K562 (cell line): ENCODE measurements at regions not wholly inside any gene's neighbourhood (a gene's known extent, or its start where the extent isn't known, plus 50 kb on each side); places are given as distances from the start of the nearest gene placed in this dataset.

ENCODE experiments used
- ATAC-seq: fragments of 200-7000 bp; cut with Tn5 transposase; 3 replicates; pipeline ENCODE4 v1.9.1; 2020; ENCODE audit warnings: moderate library complexity
- BruUV-seq: library from RNA; stranded (reverse); fragments of 400-500 nt; replicated peaks from 2 replicates; lab custom pipeline; 2021; lab: Mats Ljungman, UMichigan
- CTCF ChIA-PET: fragments of 300-600 bp; formaldehyde crosslinking; extraction: SDS; loops from one replicate; lab custom pipeline; 2021; ENCODE audit warnings: low intra/inter-chr PET ratio; lab: Yijun Ruan, JAX
- POLR2A ChIA-PET: fragments of 300-600, 350-650 bp; sonication (Branson Sonifier 250); formaldehyde crosslinking; extraction: SDS; loops from one replicate; lab custom pipeline; 2021; ENCODE audit warnings: antibody characterized with exemption, inconsistent platforms; lab: Yijun Ruan, JAX
- DNase-seq, 4 experiments: peaks; one replicate each; pipeline versions ENCODE4 v3.0.0 to v3.0.0-alpha.2; 2011 to 2018; ENCODE audit warnings: low spot score in 3 of 4, mixed read lengths in 3 of 4; ENCODE audit errors: extremely low read depth in 1 of 4
- FAIRE-seq: peaks from 2 replicates; lab custom pipeline; 2011; peaks lifted over from hg19 to GRCh38; lab: Jason Lieb, UNC
- H2AFZ ChIP-seq: 2 replicates; pipeline ENCODE4 v1.6.0; 2011; ENCODE audit warnings: low read depth, low read length, control low read depth, inconsistent platforms
- H3K27ac ChIP-seq: fragments of 200-600 bp; 3 replicates; pipeline ENCODE4 v1.8.0; 2011; ENCODE audit warnings: low read depth, mild to moderate bottlenecking, control low read depth, inconsistent platforms, low read length, moderate library complexity, mixed read lengths; ENCODE audit errors: extremely low read depth
- H3K27me3 ChIP-seq, 2 experiments: fragments of 300-600 bp in 1 of 2; 2 replicates in 1 of 2; 3 replicates in 1 of 2; pipeline versions ENCODE4 v1.6.0 to v1.8.0; 2011; ENCODE audit warnings: inconsistent platforms in 2 of 2, low read length in 2 of 2, mild to moderate bottlenecking in 1 of 2, mixed read lengths in 1 of 2, moderate library complexity in 1 of 2; ENCODE audit not compliant: control insufficient read depth in 2 of 2, insufficient read depth in 2 of 2
- H3K36me3 ChIP-seq: fragments of 300-600 bp; 3 replicates; pipeline ENCODE4 v1.8.0; 2011; ENCODE audit warnings: mild to moderate bottlenecking, low read length, inconsistent platforms; ENCODE audit not compliant: control insufficient read depth, insufficient read depth
- H3K4me1 ChIP-seq, 2 experiments: fragments of 200-600 bp in 1 of 2; replicated peaks in 1 of 2; 2 replicates in 1 of 2; 3 replicates in 1 of 2; pipeline versions ENCODE4 v1.5.1 to v1.8.0; 2011; ENCODE audit warnings: inconsistent platforms in 2 of 2, low read length in 2 of 2, mild to moderate bottlenecking in 1 of 2, mixed read lengths in 1 of 2, moderate library complexity in 1 of 2; ENCODE audit not compliant: control insufficient read depth in 2 of 2, insufficient read depth in 2 of 2
- H3K4me2 ChIP-seq: 2 replicates; pipeline ENCODE4 v1.6.1; 2011; ENCODE audit warnings: low read length, control low read depth, inconsistent platforms, mixed read lengths; ENCODE audit not compliant: insufficient read depth
- H3K4me3 ChIP-seq: fragments of 200-600 bp; sonication (generic), shearing (Covaris generic); 2 replicates; pipeline ENCODE4 v1.5.1; 2016; ENCODE audit warnings: control low read depth, inconsistent platforms
- H3K79me2 ChIP-seq: fragments of 200-600 bp; 3 replicates; pipeline ENCODE4 v1.8.0; 2011; ENCODE audit warnings: low read length, inconsistent platforms; ENCODE audit not compliant: control insufficient read depth, insufficient read depth
- H3K9ac ChIP-seq, 2 experiments: 2 replicates each; pipeline versions ENCODE4 v1.6.0 to v1.6.1; 2011; ENCODE audit warnings: low read depth in 2 of 2, low read length in 2 of 2, control low read depth in 1 of 2, inconsistent platforms in 1 of 2, mild to moderate bottlenecking in 1 of 2, mixed read lengths in 1 of 2; ENCODE audit not compliant: insufficient read depth in 1 of 2
- H3K9me1 ChIP-seq: one replicate; pipeline ENCODE4 v1.6.0; 2011; ENCODE audit warnings: inconsistent platforms, mild to moderate bottlenecking, low read length, moderate library complexity; ENCODE audit not compliant: control insufficient read depth, insufficient read depth
- H3K9me3 ChIP-seq: replicated peaks from 2 replicates; pipeline ENCODE4 v1.5.1; 2011; ENCODE audit warnings: low read depth, low read length, inconsistent platforms; ENCODE audit not compliant: control insufficient read depth, insufficient read depth
- H4K20me1 ChIP-seq: replicated peaks from 2 replicates; pipeline ENCODE4 v1.6.1; 2011; ENCODE audit warnings: low read length, inconsistent platforms, mixed read lengths; ENCODE audit not compliant: control insufficient read depth, insufficient read depth
- BCL6 ChIP-seq: fragments of 250-450 bp; sonication (Bioruptor Pico); IDR thresholded peaks from 2 replicates; pipeline ENCODE4 v1.4.0; 2020
- BRF2 ChIP-seq: IDR thresholded peaks from 3 replicates; pipeline ENCODE4 v1.6.1; 2011; ENCODE audit warnings: borderline replicate concordance, mild to moderate bottlenecking; ENCODE audit not compliant: insufficient read length, insufficient read depth
- FOXP1 ChIP-seq: sonication (generic); formaldehyde crosslinking; IDR thresholded peaks from 2 replicates; pipeline ENCODE4 v1.8.0; 2022; ENCODE audit warnings: mild to moderate bottlenecking, missing genetic modification reagents
- JUNB ChIP-seq: fragments of 450-650 bp; formaldehyde crosslinking; conservative IDR thresholded peaks from 2 replicates; pipeline ENCODE4 v1.4.0; 2020; ENCODE audit warnings: mild to moderate bottlenecking
- RBM25 ChIP-seq: fragments of 200-400 bp; formaldehyde crosslinking; IDR thresholded peaks from 2 replicates; pipeline ENCODE4 v1.6.1; 2018; ENCODE audit warnings: low read length, low read depth, moderate library complexity; ENCODE audit not compliant: severe bottlenecking
- WGBS: fragments of 100-300 bp; shearing (Covaris generic); methylation state at CpG from one replicate; pipeline ENCODE4 v1.1.6; 2016; ENCODE audit warnings: low coverage, mixed read lengths; ENCODE audit not compliant: insufficient coverage; ENCODE audit errors: missing lambda C conversion rate; 5-methylcytosine and 5-hydroxymethylcytosine counted together
- in situ Hi-C: fragments of 300-500 bp; cut with MboI; formaldehyde crosslinking; loops from 4 replicates; pipeline ENCODE4 v1.15.0; 2018; ENCODE audit warnings: inconsistent platforms, mixed read lengths
- intact Hi-C: fragments of 100-400 bp; cut with micrococcal nuclease; formaldehyde crosslinking; loops from 2 replicates; pipeline ENCODE4 v1.14.2; 2022
- TF ChIP-seq, protein P1 (sequence below): fragments of 450-650 bp; formaldehyde crosslinking; IDR thresholded peaks from 2 replicates; pipeline ENCODE4 v1.4.0; 2020; ENCODE audit warnings: mild to moderate bottlenecking
- TF ChIP-seq, protein P2 (sequence below): fragments of 250-450 bp; sonication (Bioruptor Pico); IDR thresholded peaks from 2 replicates; pipeline ENCODE4 v1.5.1; 2021; ENCODE audit warnings: mild to moderate bottlenecking

DNA sequence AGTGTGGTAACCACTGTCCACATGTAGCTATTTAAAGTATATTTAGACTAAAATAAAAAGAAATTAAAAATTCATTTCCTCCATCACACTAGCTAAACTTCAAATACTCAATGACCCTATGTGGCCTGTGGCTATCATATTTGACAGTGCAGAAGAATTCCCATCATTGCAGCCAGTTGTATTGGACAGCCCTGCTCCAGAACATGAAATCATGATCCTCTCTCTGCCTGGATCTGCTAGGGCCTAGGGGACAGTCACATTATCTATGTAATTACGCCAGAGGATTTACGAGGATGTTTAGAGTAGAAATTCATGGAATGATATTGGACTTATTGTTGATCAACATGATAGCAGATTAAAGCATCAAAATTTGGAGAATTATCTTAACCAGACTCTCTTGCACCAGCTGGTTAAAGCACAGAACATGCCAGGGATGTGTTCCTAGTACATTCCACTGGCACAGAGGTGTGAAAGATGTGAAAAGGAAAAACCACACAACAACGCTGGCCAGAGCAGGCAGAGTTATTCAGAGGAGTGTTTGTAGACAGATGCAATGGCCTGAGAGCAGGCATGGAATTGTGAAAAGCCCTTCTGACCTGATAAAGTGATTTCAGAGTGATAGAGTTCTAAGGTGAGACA lies 108.9 kb upstream of the STARD13 start:
- intact Hi-C loops (no loop called here), in situ Hi-C loops (no loop called here)
- no peak overlapping the region for H3K4me2 ChIP-seq
- TF ChIP-seq, protein P1, sequence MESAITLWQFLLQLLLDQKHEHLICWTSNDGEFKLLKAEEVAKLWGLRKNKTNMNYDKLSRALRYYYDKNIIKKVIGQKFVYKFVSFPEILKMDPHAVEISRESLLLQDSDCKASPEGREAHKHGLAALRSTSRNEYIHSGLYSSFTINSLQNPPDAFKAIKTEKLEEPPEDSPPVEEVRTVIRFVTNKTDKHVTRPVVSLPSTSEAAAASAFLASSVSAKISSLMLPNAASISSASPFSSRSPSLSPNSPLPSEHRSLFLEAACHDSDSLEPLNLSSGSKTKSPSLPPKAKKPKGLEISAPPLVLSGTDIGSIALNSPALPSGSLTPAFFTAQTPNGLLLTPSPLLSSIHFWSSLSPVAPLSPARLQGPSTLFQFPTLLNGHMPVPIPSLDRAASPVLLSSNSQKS (CRISPR knock-in tag), result no peak
- TF ChIP-seq BCL6 (no peak), RBM25 (no peak), FOXP1 (CRISPR knock-in tag) (no peak), JUNB (CRISPR knock-in tag) (no peak), BRF2 (no peak)
- TF ChIP-seq, protein P2, sequence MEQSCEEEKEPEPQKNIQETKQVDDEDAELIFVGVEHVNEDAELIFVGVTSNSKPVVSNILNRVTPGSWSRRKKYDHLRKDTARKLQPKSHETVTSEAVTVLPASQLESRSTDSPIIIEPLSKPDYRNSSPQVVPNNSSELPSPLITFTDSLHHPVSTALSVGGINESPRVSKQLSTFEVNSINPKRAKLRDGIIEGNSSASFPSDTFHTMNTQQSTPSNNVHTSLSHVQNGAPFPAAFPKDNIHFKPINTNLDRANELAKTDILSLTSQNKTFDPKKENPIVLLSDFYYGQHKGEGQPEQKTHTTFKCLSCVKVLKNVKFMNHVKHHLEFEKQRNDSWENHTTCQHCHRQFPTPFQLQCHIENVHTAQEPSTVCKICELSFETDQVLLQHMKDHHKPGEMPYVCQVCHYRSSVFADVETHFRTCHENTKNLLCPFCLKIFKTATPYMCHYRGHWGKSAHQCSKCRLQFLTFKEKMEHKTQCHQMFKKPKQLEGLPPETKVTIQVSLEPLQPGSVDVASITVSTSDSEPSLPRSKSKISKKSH, result no peak
- no TSS peak for BruUV-seq
- H3K4me3 ChIP-seq, result no peak overlapping the region
- H2AFZ ChIP-seq, result no peak overlapping the region
- CTCF ChIA-PET, result no interaction called here
- H3K79me2 ChIP-seq, result no peaks in the 10 kb centered on the region
- WGBS, result 0% methylated on average over 3 of the region's 3 CpGs
- POLR2A ChIA-PET, result no interaction called here
- FAIRE-seq (no peak), ATAC-seq (no peak), DNase-seq (no peak)
- no peaks in the 10 kb centered on the region for H3K36me3 ChIP-seq
- H3K4me1 ChIP-seq, result no peaks in the 10 kb centered on the region
- H3K9me1 ChIP-seq, result no peaks in the 10 kb centered on the region
- H4K20me1 ChIP-seq, result no peaks in the 10 kb centered on the region
- H3K27ac ChIP-seq, result no peak overlapping the region
- H3K9ac ChIP-seq, result no peak overlapping the region
- no peaks in the 10 kb centered on the region for H3K9me3 ChIP-seq
- no peaks in the 10 kb centered on the region for H3K27me3 ChIP-seq
